GM23248 (cell line): ENCODE measurements at regions not wholly inside any gene's neighbourhood (a gene's known extent, or its start where the extent isn't known, plus 50 kb on each side); places are given as distances from the start of the nearest gene placed in this dataset.

Experiments used
- EZH2 ChIP-seq: fragments of 200-600 bp; sonication (generic); IDR thresholded peaks from 2 replicates; pipeline ENCODE4 v1.6.1; 2018; ENCODE audit warnings: antibody characterized with exemption, mild to moderate bottlenecking; ENCODE audit not compliant: insufficient read depth, poor library complexity, severe bottlenecking
- EZH2phosphoT487 ChIP-seq: fragments of 200-600 bp; sonication (generic); IDR thresholded peaks from 2 replicates; pipeline ENCODE4 v1.6.1; 2018; ENCODE audit warnings: antibody characterized with exemption, moderate library complexity, mild to moderate bottlenecking, low read depth; ENCODE audit not compliant: insufficient read depth

- TF ChIP-seq EZH2phosphoT487 (no peak), EZH2 (no peak)
These were observed 565.8 kb upstream of the NUDT12 start for GRCh38 chr5:104128348-104128747.
